HUDEP-2 (cell line): ENCODE measurements at regions not wholly inside any gene's neighbourhood (a gene's known extent, or its start where the extent isn't known, plus 50 kb on each side); places are given as distances from the start of the nearest gene placed in this dataset.
"Not testable (repeated sequence)": the region's sequence is repeated elsewhere in the genome, so short reads cannot be mapped to it uniquely, and the experiment has no call there.

Source experiments
- DNase-seq, 76 experiments: peaks; one replicate each; lab custom pipeline; 2025; ENCODE audit not compliant: unreplicated experiment in 76 of 76; lab: John Stamatoyannopoulos, UW

DNA sequence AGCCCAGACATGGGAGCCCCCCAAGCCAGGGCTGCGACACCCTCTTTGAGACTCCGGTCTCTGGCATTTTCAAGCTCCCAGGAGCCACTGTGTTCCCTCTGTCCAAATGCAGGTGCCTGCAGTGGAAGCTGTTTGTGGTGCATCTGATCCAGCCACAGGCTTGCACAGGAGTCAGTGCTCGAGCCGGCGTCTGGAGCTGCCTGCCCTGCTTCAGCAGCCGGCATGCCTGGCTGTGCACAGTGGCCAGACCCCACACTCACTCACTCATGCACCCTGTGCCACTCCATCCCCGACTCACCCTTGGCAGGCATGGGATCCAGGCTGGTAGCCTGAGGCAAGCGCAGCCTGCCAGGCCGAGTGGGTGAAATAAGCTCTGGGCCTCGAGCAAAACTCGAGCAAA is 555.0 kb upstream of the CCDC54 start:
- DNase-seq = no peak

DNA sequence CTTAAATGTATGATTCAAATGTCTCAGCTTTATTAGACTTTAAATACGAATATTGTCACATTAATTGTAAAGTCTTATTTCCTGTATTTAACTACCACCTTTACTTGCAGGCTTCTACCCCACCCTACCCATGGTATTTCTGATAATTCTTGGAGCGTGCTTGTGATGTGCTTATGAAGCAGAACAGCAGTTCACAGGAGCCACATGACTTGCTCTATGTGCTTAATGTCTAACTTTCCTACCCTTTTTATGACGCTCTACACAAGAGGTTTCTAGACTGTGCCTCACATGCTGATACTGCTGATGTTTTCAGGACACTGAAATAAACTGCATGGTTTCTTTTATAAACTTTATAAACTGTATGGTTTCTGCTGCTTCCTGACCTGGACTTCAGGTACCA is 553.5 kb upstream of the CCDC54 start:
- no peak for DNase-seq

DNA sequence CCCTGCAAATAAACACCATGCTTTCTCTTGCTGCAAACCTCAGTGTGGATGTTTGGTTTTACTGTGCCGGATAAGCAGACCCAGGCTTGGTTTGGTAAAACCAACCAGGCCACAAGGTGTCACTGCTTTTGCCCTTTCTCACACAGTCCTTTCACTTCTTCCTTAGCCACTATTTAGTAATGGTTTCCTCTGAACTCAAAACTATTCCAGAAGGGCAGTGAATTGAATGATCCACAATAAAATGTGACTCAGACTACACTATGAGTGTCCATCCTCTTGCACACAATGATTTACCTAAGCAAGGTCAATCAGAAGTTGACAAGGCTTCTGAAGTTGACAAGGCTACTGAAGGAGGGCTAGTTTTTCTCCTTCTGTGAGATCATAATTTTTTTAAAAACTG is 552.4 kb upstream of the CCDC54 start:
- DNase-seq = peak in 10 of 76 experiments; percentile 1 to 15 (median 6)

- DNase-seq = no peak
Observed at GRCh38 chr3:106825962-106826605, 551.2 kb upstream of the CCDC54 start.

- no peak for DNase-seq
Observed at GRCh38 chr3:106826791-106827311, 550.4 kb upstream of the CCDC54 start.

DNA sequence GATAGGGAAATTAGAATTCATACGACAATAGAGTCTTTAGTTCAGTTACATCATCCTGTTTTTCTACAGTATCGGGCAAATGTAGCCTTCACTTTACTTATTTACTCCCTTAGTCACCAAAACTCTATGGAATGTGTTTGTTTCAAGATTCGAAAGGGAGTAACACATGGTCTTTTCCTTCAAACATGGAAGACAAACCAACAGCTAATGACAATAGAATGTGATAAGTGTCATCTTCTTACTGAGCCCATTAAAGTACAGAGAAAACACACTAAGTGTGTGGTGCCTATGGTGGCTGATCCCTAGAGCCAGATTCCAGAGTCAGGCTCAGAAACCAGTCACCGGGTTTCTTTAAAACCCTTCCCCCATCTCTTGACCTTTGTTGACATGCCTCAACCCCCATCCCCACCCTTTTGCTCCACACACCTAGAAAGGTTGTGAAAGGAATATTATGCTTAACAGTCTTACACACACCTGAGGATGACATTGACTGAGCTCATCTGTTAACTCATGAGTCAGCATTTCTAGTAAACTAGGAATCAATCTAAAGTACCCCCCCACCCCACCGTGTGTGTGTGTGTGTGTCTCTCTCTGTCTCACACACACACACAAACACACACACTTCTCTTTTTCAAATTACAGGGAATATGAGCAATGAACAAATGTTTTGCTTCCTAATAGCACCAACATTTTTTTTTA is 549.6 kb upstream of the CCDC54 start:
- no peak for DNase-seq

DNA sequence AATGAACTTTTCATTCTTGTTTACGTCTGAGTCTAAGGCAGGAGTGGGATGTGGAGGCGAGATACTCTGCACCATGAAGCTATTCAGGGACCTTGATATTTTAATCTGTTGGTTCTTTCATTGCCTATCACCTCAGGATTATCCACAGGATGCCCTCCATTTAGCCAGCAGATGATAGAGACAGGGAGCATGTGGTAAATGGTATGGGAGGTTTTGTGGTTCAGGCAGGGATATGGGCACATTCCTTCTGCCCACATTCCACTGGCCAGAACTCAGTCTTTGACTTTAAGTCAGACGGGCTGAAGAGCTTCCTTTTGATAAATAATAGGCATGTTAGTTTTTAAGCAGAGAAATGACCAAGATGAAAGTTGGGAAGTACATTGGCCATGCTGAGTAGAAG is 548.0 kb upstream of the CCDC54 start:
- DNase-seq = no peak

DNA sequence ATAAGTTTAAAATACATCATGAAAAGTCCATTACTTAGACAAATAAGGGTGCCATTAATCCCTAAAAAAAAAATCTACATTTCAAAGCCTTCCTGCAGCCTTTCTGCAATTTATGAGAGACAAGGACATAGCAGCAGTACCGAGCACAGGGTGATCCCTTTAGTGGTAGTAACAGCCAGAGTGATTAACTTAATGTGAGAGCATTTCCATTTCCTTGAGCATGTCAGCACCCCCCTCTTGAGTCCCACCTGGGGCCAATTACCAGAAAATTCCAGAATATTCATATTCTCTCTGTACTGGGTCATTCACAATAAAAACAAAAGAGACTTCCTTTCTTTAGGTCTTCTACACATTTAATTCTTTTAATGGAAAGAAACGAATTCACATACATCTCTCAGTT is 546.9 kb upstream of the CCDC54 start:
- no peak for DNase-seq

- no peak for DNase-seq
Observed at GRCh38 chr3:106836906-106837305, 540.3 kb upstream of the CCDC54 start.

GRCh38 chr3:106837616-106838015 is 539.6 kb upstream of the CCDC54 start:
- DNase-seq = no peak

- DNase-seq = no peak
Observed at GRCh38 chr3:106839576-106840280, 537.5 kb upstream of the CCDC54 start.

DNA sequence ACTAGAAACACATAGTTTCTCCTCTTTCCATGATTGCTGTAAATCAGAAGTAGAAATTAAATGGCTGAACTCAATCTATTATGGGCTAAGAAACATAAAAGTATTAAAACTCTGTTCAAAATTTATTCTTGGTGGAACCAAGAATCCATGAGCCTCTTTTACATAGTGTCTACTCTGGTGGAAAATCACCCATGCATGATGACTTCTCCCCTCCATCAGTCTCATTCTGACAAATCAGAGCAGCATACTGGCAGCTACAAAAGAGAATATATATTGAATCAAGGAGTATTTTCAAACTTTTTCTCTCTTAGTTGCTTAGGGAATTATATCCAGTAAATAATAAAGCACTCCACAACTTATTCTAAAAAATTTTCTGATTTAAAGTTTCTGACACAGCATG is 536.9 kb upstream of the CCDC54 start:
- DNase-seq = no peak

GRCh38 chr3:106842151-106842550 is 535.1 kb upstream of the CCDC54 start:
- no peak for DNase-seq

DNA sequence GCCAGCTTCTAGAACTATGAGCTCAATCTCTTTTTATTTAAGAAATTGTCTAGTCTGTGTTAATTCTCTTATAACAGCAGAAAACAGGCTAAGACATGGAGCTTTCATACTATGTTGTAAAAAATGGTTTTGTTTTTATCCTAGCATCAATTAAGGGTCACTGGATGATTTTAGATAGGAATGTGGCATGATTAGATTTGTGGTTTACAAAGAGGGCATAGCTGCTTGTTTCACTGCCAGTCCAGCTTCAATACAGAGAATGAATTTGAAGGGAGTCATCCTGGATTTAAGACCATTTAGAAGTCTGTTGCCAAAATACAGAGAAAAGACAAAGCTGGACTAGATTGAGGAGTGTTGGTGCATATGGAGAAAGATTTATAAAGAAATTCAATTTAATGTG is 532.6 kb upstream of the CCDC54 start:
- DNase-seq = no peak

DNA sequence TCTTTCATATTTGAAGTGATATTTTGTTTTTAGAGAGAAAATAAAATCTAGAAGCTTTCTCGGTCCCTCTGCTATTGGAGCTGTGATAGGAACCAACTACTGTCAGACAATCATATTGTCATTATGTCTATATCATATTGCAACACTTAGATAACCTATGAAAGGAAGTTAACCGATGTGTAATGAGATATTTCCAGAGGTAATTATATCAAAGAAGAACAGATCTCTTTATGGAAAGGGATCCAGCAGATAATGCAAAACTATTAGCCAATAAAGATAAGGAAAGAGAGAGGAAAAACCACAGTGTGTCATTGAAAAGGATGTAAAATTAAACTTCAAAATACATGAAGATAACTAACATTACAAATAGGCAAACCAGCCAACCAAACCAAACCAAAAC is 529.1 kb upstream of the CCDC54 start:
- DNase-seq = no peak

- no peak for DNase-seq
Observed at GRCh38 chr3:106850437-106850836, 526.8 kb upstream of the CCDC54 start.

DNA sequence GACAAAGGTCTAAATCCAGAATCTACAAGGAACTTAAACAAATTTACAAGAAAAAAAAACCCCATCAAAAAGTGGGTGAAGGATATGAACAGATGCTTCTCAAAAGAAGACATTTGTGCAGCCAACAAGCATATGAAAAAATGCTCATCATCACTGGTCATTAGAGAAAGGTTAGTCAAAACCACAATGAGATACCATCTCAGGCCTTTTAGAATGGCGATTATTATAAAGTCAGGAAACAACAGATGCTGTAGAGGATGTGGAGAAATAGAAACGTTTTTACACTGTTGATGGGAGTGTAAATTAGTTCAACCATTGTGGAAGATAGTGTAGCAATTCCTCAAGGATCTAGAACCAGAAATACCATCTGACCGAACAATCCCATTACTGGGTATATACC is 518.9 kb upstream of the CCDC54 start:
- DNase-seq = not testable (repeated sequence)

- DNase-seq = no peak
Observed at GRCh38 chr3:106860182-106860581, 517.1 kb upstream of the CCDC54 start.

DNA sequence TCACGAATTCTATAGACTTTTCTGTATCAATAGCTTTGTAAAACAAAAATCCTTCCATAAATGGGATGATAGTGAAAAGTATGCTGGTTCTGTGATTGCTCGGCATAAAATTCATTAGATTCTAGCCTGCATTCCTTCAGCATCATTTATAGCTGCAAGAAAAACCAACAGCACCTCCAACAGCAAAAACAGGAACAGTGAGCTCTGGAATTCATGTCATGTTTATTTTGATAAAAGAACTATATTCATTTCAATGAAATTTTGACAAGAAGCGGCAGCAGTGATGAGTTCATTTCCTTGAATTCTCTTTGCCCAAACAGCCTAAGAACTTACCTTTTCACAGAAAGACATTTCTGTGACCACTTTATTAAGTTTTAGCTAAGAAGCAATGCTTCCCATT is 515.2 kb upstream of the CCDC54 start:
- no peak for DNase-seq

GRCh38 chr3:106877627-106878026 is 499.6 kb upstream of the CCDC54 start:
- DNase-seq = no peak

GRCh38 chr3:106880206-106880605 is 497.0 kb upstream of the CCDC54 start:
- DNase-seq = no peak

GRCh38 chr3:106881186-106881585 is 496.1 kb upstream of the CCDC54 start:
- no peak for DNase-seq
